ENCODE measurements at regions not wholly inside any gene's neighbourhood (a gene's known extent, or its start where the extent isn't known, plus 50 kb on each side); places are given as distances from the start of the nearest gene placed in this dataset.

DNA sequence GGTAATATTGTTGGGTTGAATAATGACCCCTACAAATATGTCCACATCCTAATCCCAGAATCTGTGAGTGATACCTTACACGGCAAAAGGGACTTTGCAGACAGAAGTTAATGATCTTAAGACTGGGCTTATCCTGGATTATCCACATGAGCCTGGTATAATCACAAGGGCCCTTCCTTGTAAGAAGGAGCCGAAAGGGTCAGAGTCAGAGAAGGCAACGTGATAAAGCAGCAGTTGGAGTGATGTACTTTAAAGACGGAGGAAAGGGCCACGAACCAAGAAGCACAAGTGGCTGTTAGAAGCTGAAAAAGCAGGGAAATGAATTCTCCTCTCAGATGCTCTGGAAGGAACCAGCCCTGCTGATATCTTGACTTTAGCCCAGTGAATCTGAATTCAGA lies 137.8 kb downstream of the UTP18 start:
- no peak for TF ChIP-seq EZH2phosphoT487 (IDR thresholded peaks at IDR 0.05; ENCODE audit: insufficient read depth, low read depth)
- no peak for TF ChIP-seq EZH2 (IDR thresholded peaks at IDR 0.05; ENCODE audit: insufficient read depth, poor library complexity, severe bottlenecking)
